Smooth muscle cell of the brain vasculature (primary cell): ENCODE measurements at regions not wholly inside any gene's neighbourhood (a gene's known extent, or its start where the extent isn't known, plus 50 kb on each side); places are given as distances from the start of the nearest gene placed in this dataset.

Experiments used
- DNase-seq: peaks from one replicate; pipeline ENCODE4 v3.0.0-alpha.2; 2012; ENCODE audit warnings: low read depth, low spot score

- no peak for DNase-seq
Measured at GRCh38 chr6:44676246-44676790, 288.8 kb downstream of the CDC5L start.

GRCh38 chr6:44676826-44677433 lies 289.4 kb downstream of the CDC5L start:
- DNase-seq = no peak

- no peak for DNase-seq
Measured at GRCh38 chr6:44678252-44678935, 290.9 kb downstream of the CDC5L start.

GRCh38 chr6:44679438-44680201 lies 292.1 kb downstream of the CDC5L start:
- no peak for DNase-seq

GRCh38 chr6:44680202-44680720 lies 292.8 kb downstream of the CDC5L start:
- DNase-seq = no peak

- peak; percentile 66 for DNase-seq
Measured at GRCh38 chr6:44681761-44682160, 294.3 kb downstream of the CDC5L start.

- no peak for DNase-seq
Measured at GRCh38 chr6:44682280-44682679, 294.8 kb downstream of the CDC5L start.

GRCh38 chr6:44682987-44683779 lies 295.7 kb downstream of the CDC5L start:
- no peak for DNase-seq

- DNase-seq = no peak
Measured at GRCh38 chr6:44685213-44685612, 297.7 kb downstream of the CDC5L start.

GRCh38 chr6:44696099-44696498 lies 308.6 kb downstream of the CDC5L start:
- no peak for DNase-seq

GRCh38 chr6:44696686-44697085 lies 309.2 kb downstream of the CDC5L start:
- DNase-seq = no peak

- DNase-seq = no peak
Measured at GRCh38 chr6:44697327-44697726, 309.8 kb downstream of the CDC5L start.

- no peak for DNase-seq
Measured at GRCh38 chr6:44698602-44699001, 311.1 kb downstream of the CDC5L start.

- no peak for DNase-seq
Measured at GRCh38 chr6:44699082-44699481, 311.6 kb downstream of the CDC5L start.

GRCh38 chr6:44699851-44700250 lies 312.3 kb downstream of the CDC5L start:
- DNase-seq = no peak

GRCh38 chr6:44700422-44700821 lies 312.9 kb downstream of the CDC5L start:
- DNase-seq = no peak

- no peak for DNase-seq
Measured at GRCh38 chr6:44701038-44701636, 313.6 kb downstream of the CDC5L start.

- DNase-seq = no peak
Measured at GRCh38 chr6:44701637-44702101, 314.2 kb downstream of the CDC5L start.

GRCh38 chr6:44702292-44702691 lies 314.8 kb downstream of the CDC5L start:
- DNase-seq = no peak

GRCh38 chr6:44704240-44705150 lies 317.0 kb downstream of the CDC5L start:
- DNase-seq = no peak
